Osteocyte (in vitro differentiated cells): ENCODE measurements at regions not wholly inside any gene's neighbourhood (a gene's known extent, or its start where the extent isn't known, plus 50 kb on each side); places are given as distances from the start of the nearest gene placed in this dataset.

Experiments
- DNase-seq: peaks from one replicate; pipeline ENCODE4 v3.0.0; 2021; ENCODE audit warnings: mixed read lengths; ENCODE audit not compliant: unreplicated experiment; ENCODE audit errors: extremely low spot score
- H3K27ac Mint-ChIP-seq: one replicate; pipeline ENCODE4 v1.8.0; 2021; ENCODE audit warnings: mild to moderate bottlenecking, mixed read lengths; ENCODE audit not compliant: unreplicated experiment
- H3K27me3 Mint-ChIP-seq: one replicate; pipeline ENCODE4 v1.8.0; 2021; ENCODE audit warnings: mixed read lengths; ENCODE audit not compliant: unreplicated experiment
- H3K36me3 Mint-ChIP-seq: one replicate; pipeline ENCODE4 v1.8.0; 2021; ENCODE audit warnings: mixed read lengths; ENCODE audit not compliant: unreplicated experiment
- H3K4me1 Mint-ChIP-seq: one replicate; pipeline ENCODE4 v1.8.0; 2021; ENCODE audit warnings: mixed read lengths; ENCODE audit not compliant: unreplicated experiment
- H3K4me3 Mint-ChIP-seq: one replicate; pipeline ENCODE4 v1.8.0; 2021; ENCODE audit warnings: mild to moderate bottlenecking, moderate library complexity, mixed read lengths; ENCODE audit not compliant: unreplicated experiment
- H3K9me3 Mint-ChIP-seq: one replicate; pipeline ENCODE4 v1.8.0; 2021; ENCODE audit warnings: mixed read lengths; ENCODE audit not compliant: unreplicated experiment
- TF ChIP-seq, protein P1 (sequence below): fragments of 200-600 bp; sonication (generic); IDR thresholded peaks from 2 replicates; pipeline ENCODE4 v1.5.0; 2021; ENCODE audit warnings: antibody characterized with exemption, mild to moderate bottlenecking, moderate library complexity

DNA sequence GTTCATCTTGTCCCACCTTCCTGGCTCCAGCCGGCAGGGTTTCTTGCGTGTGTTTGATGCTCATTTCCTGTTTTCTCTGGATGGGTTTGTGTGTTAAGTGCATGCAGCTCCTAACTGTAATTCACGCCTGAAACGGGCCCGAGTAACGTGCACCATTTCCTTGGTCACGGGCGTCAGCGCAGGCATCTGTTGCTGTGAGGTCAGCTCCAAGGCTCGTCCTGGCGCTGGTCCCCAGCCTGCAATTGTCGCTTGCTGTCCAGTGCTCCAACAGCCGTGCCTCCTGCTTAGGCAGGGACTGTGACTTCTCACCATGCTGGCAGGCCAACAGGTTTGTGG, 201.1 kb downstream of the GLRX3 start:
- no peaks in the 10 kb centered on the region for H3K4me1 Mint-ChIP-seq
- no peak overlapping the region for H3K27ac Mint-ChIP-seq
- no peaks in the 10 kb centered on the region for H3K27me3 Mint-ChIP-seq
- DNase-seq, result peak; percentile 75
- no peak overlapping the region for H3K4me3 Mint-ChIP-seq
- peaks cover 4% of the 10 kb centered on the region for H3K36me3 Mint-ChIP-seq
- TF ChIP-seq, protein P1, sequence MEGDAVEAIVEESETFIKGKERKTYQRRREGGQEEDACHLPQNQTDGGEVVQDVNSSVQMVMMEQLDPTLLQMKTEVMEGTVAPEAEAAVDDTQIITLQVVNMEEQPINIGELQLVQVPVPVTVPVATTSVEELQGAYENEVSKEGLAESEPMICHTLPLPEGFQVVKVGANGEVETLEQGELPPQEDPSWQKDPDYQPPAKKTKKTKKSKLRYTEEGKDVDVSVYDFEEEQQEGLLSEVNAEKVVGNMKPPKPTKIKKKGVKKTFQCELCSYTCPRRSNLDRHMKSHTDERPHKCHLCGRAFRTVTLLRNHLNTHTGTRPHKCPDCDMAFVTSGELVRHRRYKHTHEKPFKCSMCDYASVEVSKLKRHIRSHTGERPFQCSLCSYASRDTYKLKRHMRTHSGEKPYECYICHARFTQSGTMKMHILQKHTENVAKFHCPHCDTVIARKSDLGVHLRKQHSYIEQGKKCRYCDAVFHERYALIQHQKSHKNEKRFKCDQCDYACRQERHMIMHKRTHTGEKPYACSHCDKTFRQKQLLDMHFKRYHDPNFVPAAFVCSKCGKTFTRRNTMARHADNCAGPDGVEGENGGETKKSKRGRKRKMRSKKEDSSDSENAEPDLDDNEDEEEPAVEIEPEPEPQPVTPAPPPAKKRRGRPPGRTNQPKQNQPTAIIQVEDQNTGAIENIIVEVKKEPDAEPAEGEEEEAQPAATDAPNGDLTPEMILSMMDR, result no peak
- H3K9me3 Mint-ChIP-seq, result peaks cover 32% of the 10 kb centered on the region

DNA sequence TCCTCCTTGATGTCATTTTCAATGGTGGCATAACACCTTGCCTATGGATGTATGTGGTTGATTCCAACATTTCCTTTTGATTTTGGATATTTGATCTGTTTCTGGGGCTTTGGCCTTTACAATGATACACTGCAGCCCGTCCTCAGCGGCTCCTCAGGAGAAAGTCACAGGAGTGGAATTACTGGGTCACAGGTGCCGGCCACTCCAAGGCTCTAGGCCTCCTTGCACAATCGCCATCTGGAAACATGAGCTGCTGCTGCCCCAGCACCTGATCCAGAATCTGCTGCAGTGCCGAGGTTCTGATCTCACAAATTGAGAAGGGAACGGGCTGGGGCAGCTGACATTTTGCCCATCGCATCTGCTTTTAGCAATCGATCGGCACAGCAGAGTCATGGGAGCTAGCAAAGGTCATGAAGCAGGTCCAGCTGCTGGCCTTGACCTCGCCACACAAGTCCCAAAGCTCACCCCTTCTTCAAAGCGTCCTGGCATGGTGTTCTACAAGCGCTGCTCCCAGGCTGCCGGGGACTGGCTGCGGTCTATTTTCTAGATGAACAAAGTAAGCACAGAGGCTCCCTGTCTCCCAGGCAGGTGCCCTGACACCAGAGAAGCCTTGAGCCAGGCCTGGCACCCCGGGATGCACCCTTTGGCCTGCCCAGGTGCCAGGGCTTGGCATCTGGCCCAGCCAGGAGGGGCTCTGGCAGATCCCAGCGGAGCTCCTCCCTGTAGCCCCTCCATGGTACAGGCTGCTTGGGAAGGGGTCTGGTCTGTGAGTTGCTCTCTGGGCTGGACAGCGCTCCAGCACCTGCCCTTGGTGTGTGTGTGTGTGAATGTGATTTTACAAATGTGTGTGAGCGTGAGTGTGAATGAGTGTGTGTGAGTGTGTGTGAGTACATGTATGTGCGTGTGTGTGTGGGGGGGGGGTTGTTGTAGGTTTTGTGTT, 201.8 kb downstream of the GLRX3 start:
- Mint-ChIP-seq H3K9me3 (peaks cover 28% of the 10 kb centered on the region), H3K4me1 (no peaks in the 10 kb centered on the region), H3K27ac (no peak overlapping the region), H3K27me3 (no peaks in the 10 kb centered on the region), H3K36me3 (peaks cover 4% of the 10 kb centered on the region), H3K4me3 (no peak overlapping the region)
- DNase-seq, result peak; percentile 82
- TF ChIP-seq, protein P1, result no peak

DNA sequence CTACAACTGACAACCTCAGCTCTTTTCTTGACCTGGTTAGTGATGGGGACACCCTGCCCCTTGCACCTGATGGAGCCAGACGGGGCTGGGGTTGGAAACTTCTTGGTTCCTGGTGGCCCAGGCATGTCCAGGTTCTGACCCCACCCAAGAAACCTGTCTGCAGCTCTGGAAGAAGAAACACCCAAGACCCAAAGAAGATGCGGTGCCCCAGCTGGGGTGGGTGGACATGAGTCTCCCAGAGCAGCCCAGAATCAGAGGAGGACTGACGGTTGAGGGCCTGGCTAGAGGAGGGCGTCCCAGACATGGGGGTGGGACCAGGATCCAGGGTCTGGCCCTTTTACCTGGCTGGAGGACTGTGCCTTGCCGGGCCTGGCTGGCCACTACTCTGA, 202.4 kb downstream of the GLRX3 start:
- peaks cover 29% of the 10 kb centered on the region for H3K9me3 Mint-ChIP-seq
- DNase-seq, result peak; percentile 73
- no peak overlapping the region for H3K27ac Mint-ChIP-seq
- no peak overlapping the region for H3K4me3 Mint-ChIP-seq
- H3K36me3 Mint-ChIP-seq, result peaks cover 4% of the 10 kb centered on the region
- H3K4me1 Mint-ChIP-seq, result no peaks in the 10 kb centered on the region
- H3K27me3 Mint-ChIP-seq, result no peaks in the 10 kb centered on the region
- TF ChIP-seq, protein P1, result no peak

DNA sequence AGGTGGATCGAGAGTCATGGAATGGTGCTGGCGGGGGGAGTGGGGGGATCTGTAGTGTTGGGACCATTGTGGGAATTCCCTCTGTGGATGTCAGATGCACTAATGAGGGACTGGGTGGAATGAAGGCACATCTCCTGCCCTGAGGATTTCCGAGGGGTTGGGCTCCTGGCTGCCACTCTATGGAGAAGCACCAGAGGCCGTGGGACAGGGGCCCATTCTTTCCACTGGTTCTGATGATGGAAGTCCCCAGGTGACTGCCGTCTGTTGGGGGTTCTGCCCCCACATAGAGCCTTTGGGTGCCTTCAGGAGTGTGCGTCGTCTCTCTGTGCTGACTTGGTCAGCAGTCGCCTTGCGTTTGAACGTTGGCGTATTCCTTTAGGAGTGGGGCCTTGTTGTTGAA, 202.9 kb downstream of the GLRX3 start:
- Mint-ChIP-seq H3K4me3 (no peak overlapping the region), H3K9me3 (peaks cover 33% of the 10 kb centered on the region), H3K4me1 (no peaks in the 10 kb centered on the region), H3K36me3 (peaks cover 4% of the 10 kb centered on the region), H3K27me3 (no peaks in the 10 kb centered on the region), H3K27ac (no peak overlapping the region)
- DNase-seq, result peak; percentile 62
- TF ChIP-seq, protein P1, result no peak

DNA sequence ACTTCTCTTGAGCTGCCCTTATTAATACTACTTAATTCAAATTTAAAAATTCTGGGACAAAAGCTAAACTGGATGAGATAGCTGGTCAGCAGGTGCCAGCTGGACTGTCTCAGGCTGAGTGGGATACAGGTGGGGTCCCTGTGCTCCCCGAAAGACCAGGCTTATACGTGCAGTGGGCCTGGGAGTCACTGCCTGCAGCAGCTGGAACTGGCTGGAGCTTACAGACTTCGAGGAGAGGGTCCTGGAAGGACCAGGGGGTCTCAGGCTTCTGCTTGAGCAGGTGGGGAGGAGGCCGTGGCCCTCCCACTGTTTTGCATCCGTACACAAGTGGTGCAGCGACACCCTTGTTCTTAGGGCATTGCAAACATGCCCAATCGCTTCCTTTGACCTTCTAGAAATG, 203.7 kb downstream of the GLRX3 start:
- Mint-ChIP-seq H3K9me3 (peaks cover 33% of the 10 kb centered on the region), H3K27me3 (no peaks in the 10 kb centered on the region), H3K27ac (no peak overlapping the region), H3K4me3 (no peak overlapping the region), H3K4me1 (no peaks in the 10 kb centered on the region), H3K36me3 (peaks cover 4% of the 10 kb centered on the region)
- TF ChIP-seq, protein P1, result no peak
- peak; percentile 69 for DNase-seq
